DMS79 treated with DMSO at 0.1 percent for 48 hours (cell line): ENCODE measurements at regions not wholly inside any gene's neighbourhood (a gene's known extent, or its start where the extent isn't known, plus 50 kb on each side); places are given as distances from the start of the nearest gene placed in this dataset.
A peak's percentile ranks its signal among the peaks of the same experiment; 100 is the strongest.

Experiments
- DNase-seq: peaks from one replicate; lab custom pipeline; 2025; lab: John Stamatoyannopoulos, UW

DNA sequence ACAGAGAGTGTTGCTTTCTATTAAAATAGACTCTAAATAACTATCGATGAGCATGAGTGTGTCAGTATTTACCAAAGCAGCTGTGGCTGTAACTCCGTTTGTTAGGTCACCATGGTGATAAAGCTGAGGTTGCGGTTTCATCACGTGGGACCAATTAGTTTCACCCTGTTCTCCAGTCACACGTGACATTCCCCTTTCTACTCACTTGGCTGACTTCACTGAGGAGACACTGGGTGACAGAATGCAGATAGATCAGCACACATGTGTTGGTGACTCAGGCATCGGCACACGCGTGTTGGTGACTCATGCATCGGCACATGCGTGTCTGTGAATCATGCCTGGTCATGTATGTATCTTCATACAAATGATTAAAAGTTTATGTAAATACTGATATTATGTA lies 285.4 kb downstream of the THBS2 start:
- DNase-seq, result no peak

- DNase-seq, result no peak
Observed at GRCh38 chr6:168967281-168967925, 286.2 kb downstream of the THBS2 start.

GRCh38 chr6:168964138-168964835 lies 289.4 kb downstream of the THBS2 start:
- no peak for DNase-seq

DNA sequence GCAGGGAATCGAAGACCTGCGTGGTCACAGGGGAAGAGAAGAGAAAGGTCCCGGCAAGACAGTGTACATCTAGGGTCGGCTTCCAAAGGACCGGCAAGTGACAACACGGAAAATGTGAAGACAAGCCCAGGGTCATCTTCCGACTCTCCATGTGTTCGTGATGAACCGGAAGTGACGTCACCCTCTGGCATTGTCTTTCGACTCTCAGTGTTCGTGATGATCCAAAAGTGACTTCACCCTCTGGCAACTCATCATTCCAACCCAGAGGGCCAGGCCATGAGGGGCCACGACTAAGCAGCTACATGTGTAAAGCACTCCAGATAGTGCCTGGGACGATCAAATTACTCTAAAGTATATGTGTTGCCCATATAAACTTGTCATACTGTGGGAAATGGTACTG lies 290.8 kb downstream of the THBS2 start:
- DNase-seq, result no peak

GRCh38 chr6:168961264-168961656 lies 292.4 kb downstream of the THBS2 start:
- no peak for DNase-seq

DNA sequence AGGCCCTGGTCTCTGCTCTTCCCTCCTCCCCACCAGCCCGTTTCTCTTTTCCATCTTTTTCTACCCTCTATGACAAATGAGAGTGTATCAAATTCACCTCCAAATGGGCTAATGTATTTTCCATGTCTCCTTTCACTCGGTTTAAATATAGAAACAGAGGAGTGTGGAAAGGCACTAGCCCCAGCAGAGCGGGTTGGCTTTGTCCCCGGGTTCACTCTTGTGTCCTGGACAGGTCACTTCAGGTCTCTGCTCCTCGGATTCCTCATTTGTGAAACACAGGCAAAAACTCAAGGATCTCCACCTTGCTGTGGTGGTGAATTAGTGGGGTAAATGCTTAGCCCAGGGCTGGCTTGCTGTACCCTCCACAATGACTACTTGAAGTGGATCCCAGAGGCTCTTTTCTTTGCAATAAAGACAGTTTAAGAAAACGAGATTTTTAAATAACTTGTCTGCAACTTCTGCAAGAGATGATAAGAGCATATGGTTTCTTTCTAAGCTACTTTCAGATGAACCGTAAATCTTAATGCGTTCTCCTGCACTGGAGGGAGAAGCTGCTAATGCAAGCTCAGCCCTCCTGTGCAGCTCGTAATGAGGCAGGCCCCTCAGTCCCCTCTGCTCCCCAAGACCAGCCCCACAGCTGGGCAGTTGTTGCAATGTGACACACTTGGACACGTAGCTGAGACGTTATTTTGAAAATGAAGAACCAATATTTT lies 292.9 kb downstream of the THBS2 start:
- no peak for DNase-seq

- no peak for DNase-seq
Observed at GRCh38 chr6:168959696-168960095, 293.9 kb downstream of the THBS2 start.

- peak; percentile 20 for DNase-seq
Observed at GRCh38 chr6:168956884-168957730, 296.5 kb downstream of the THBS2 start.

DNA sequence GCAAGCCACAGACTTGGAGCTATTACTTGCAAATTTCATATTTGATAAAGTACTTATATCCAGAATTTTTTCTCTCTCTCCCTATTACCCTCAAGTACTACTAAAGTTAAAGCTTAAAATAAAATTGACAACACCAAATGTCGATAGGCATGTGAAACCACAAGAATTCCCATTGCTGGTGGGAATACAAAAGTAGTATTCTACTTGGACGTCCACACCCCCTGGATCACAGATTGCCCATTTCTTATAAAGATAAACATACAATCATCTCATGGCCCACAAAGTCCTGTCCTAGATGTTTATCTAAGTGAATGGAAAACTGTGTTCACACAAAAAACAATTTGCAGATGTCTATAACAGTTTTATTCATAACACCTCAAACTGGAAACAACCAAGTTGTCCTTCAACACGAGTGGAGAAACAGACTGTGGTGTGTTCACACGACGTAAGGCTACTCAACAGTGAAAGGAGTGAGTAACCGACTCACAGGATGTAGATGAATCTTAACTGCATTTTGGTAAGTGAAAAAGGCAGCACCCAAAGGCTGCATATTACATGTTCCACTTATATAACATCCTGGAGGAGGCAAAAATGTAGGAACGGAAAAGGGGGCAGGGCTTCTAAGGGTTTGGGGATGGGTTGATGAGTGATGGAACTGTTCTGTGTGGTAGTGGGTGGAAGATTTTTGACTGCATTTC lies 297.4 kb downstream of the THBS2 start:
- no peak for DNase-seq

- DNase-seq, result no peak
Observed at GRCh38 chr6:168953461-168953860, 300.2 kb downstream of the THBS2 start.

DNA sequence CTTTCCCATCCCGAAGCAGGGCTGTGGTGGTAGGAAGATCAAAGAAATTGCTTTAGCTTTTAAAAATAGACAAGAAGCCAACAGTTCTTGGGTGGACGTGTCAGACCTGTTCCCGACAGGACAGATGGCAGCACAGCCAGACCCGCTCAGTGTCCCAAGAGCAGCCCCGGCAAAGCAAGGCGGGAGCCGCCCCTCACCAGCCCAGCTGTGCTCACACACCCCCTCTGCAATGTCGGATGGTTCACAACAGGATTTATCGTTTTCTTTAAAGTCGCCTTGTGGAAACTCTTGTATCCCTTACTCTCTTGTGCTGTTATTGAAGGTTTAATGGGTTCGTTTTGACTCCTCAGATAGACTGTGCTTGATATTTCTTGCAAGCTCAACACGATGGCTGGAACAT lies 302.4 kb downstream of the THBS2 start:
- no peak for DNase-seq

GRCh38 chr6:168950858-168951214 lies 302.8 kb downstream of the THBS2 start:
- DNase-seq, result no peak

- no peak for DNase-seq
Observed at GRCh38 chr6:168949981-168950857, 303.4 kb downstream of the THBS2 start.

DNA sequence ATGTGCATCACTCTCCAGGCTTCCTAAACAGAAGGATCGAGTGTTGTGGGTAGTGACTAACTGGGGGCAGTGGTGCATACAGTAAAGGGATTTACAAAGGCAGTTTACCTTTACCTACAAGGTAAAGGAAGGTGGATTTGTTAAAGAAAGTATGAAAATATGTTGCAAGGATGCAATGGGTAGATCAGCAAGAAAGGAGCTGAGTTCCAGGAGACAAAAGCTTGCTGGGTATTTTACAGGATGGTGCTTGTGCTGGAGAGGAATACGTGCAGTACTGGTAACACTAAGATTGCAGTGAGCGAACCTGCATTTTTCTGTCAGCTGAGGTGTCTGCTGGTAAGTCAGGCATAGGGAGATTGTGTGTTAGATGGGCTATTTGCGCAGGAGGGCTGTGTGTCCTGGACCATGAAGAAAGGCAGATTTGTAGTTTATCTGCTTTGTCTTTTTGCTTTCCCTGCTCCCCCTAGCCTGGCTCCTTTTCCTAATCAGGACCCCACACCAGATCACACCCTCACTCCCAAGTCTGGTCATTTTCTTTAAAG lies 304.6 kb downstream of the THBS2 start:
- DNase-seq, result no peak

DNA sequence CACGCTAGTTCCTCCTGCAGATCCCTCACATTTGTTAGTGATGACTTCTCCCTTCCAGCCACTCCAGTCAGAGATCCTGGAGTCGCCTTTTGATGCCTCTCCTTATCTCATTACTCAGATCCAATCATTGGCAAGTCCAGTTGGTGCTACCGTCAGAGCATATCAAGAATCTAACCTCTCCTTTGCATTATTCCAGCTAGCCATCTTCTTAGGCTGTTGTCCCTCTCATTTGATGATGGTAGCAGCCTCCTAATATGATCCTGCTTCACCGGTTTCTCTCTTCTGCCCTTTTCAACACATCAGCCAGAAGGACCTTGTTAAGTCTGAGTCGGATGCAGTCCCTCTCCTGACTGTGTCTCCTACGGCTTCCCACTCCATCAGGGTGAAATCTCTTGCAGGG lies 305.6 kb downstream of the THBS2 start:
- DNase-seq, result no peak

DNA sequence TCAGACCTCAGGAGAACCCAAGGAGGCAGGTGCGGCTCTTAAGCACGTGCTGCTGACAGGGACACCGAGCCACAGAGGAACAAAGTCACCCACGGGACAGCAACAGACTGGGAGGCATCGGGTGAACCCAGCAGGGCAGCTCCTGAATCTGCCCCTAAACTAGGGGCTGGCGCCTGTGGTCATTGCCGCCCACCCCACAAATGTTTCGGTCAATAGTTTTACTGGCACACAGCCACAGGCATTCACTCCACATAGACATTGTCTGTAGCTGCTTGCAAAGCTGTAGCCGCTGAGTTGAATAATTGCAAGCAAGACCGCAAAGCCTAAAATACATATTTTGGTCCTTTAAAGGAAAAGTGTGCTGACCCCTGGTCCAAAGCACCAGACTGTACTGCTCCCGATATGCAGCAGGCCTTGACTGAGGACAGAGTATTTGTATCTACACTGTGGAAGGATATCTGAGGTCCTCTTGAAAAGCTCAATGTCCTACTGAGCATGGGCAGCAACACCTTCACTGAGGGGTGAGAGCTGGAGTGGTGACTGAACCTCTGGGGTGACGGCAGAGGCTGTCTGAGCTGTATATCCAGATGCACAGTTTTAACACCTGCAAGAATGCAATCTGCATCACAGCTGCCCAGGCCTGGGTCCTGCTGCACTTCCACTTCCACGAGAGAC lies 310.3 kb downstream of the THBS2 start:
- no peak for DNase-seq

DNA sequence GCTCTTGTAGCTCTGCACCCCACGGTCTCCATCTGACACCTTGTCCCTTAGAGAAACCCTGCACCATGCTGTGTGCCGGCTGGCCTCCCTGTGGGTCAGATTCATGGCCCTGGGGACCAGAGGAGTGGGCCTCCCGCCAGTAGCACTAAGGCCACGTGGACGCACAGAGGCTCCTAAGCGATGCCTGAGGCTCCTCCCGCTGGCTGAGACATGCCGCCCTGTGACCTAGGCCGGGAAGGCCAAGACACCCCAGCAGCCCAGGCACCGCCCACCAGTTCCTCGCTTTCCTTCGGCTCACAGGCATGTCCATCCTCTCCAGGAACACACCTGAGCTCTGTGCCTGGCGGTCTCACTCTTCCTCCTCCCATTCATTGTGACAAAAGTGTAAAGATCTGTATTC lies 311.0 kb downstream of the THBS2 start:
- no peak for DNase-seq

DNA sequence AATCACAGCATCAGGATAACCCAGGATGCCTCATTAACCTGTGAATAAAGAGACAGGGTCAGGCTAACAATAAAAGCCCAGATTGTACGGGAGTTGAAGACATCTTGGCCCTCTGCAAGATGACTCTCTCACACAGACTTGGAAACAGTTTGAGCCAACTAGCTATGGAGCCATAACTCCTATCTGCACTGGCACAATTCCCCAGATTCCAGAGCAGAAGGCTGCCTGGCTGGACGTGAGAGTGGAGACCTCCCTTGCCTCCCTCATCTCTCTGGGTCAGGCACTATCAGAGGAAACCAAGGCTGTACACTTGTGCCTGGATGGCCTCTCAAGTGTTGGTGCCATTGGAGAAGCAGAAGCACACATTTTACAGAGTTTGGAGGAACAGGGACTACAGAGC lies 312.6 kb downstream of the THBS2 start:
- DNase-seq, result no peak

DNA sequence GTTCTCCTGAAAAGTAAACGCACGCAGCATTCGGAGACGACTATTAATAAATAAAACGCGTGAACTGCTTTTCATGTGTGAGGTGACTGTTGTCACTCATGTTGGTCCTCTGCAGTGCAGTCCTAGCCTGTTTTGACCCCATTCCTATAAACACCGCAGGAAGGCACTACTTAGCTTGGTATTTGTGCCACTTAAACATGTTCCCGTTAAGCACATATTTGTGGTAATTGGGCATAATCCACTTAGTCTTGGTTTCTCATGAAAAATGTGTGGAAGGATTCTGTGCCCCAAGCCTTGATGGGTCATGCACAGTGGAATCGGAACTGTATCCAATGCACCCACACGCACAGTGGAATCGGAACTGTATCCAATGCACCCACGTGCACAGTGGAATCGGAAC lies 313.9 kb downstream of the THBS2 start:
- DNase-seq, result no peak

GRCh38 chr6:168939041-168939440 lies 314.6 kb downstream of the THBS2 start:
- no peak for DNase-seq
